ENCODE measurements at regions not wholly inside any gene's neighbourhood (a gene's known extent, or its start where the extent isn't known, plus 50 kb on each side); places are given as distances from the start of the nearest gene placed in this dataset.
"Not testable (repeated sequence)": the region's sequence is repeated elsewhere in the genome, so short reads cannot be mapped to it uniquely, and the experiment has no call there.

DNA sequence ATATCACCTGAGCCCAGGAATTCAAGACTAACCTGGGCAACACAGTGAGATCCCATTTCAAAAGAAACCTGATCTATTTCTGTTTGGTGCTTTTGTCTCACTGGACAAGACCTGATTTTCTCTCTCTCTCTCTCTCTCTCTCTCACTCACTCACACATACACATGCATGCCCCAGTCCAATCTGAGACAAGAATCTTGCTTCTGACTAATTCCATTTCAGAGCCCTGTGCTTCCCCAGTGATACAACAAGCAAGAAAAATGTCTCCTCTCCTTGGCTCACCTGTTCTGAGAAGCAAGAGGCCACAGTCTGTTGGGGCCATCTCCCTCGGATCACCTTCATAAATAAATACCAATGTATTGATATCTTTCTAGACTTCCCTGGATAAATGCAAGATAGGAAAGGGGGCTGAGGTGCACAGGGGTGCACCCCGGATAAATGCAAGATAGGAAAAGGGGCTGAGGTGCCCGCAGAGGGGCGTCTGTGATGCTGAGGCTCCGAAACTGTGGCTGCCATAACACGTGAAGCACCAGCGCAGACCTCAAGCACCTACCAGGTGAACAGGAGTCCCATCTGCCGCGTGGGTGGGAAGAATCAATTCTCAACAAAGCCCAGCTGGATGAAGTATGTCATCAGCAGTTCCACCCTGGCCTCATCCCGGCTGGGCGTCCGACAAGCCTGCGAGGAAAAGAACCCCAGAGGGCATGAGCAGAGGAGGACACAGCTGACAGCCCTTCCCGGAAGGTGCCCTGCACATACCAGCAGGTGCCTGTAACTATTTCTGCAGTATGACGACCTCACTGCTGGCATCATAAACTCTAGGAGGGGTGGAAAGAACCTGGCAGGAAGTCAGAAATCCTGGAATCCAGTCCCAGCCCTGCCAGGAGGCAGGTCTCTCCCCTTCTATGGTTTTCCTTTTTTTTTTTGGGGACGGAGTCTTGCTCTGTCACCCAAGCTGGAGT is 280.0 kb downstream of the GOLGA6L6 start:
- not testable (repeated sequence) for DNase-seq (ENCODE audit: low read depth); H3K4me3 ChIP-seq (replicated peaks; ENCODE audit: low read depth, low read length)

GRCh38 chr15:20260650-20261049 is 280.9 kb downstream of the GOLGA6L6 start:
- DNase-seq (ENCODE audit: low read depth); H3K4me3 ChIP-seq (replicated peaks; ENCODE audit: low read depth, low read length): not testable (repeated sequence)

DNA sequence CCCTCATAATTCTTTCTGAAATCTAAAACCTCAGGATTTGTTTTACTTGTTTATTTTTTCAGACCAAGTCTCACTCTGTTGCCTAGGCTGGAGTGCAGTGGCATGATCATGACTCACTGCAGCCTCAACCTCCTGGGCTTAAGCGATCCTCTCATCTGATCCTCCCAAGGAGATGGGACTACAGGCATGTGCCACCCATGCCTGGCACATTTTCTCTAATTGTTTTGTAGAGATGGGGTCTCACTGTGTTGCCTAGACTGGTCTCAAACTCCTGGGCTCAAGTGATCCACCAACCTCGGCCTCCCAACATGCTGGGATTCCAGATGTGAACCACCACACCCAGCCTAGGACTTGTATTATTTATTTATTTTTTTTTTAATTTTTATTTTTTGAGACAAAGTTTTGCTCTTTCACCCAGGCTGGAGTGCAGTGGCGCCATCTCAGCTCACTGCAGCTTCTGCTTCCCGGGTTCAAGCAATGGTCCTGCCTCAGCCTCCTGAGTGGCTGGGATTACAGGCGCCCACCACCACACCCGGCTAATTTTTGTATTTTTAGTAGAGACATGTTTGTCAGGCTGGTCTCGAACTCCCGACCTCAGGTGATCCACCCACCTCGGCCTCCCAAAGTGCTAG is 281.9 kb downstream of the GOLGA6L6 start:
- not testable (repeated sequence) for H3K4me3 ChIP-seq (replicated peaks; ENCODE audit: low read depth, low read length); DNase-seq (ENCODE audit: low read depth)

GRCh38 chr15:20256394-20256793 is 285.2 kb downstream of the GOLGA6L6 start:
- DNase-seq (ENCODE audit: low read depth); H3K4me3 ChIP-seq (replicated peaks; ENCODE audit: low read depth, low read length): not testable (repeated sequence)

- H3K4me3 ChIP-seq (replicated peaks; ENCODE audit: low read depth, low read length); DNase-seq (ENCODE audit: low read depth): not testable (repeated sequence)
Observed at GRCh38 chr15:20255641-20256040, 286.0 kb downstream of the GOLGA6L6 start.

- not testable (repeated sequence) for DNase-seq (ENCODE audit: low read depth); H3K4me3 ChIP-seq (replicated peaks; ENCODE audit: low read depth, low read length)
Observed at GRCh38 chr15:20253047-20253615, 288.5 kb downstream of the GOLGA6L6 start.

DNA sequence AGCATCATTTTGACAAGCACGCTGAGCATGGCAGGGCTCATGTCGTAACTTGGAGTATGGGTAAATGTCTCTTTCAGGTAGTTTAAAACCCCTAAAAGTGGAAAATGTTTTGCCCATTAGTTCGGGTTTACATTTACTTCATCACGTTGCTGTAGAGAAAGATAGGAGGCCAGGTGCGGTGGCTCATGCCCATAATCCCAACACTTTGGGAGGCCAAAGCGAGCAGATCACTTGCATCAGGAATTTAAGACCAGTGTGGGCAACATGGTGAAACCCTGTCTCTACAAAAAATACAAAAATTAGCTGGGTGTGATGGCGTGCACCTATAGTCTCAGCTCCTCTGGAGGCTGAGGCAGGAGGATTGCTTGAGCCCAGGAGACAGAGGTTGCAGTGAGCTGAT is 289.6 kb downstream of the GOLGA6L6 start:
- not testable (repeated sequence) for H3K4me3 ChIP-seq (replicated peaks; ENCODE audit: low read depth, low read length); DNase-seq (ENCODE audit: low read depth)

- not testable (repeated sequence) for DNase-seq (ENCODE audit: low read depth)
Observed at GRCh38 chr15:20251214-20252005, 290.2 kb downstream of the GOLGA6L6 start.

GRCh38 chr15:20250206-20250605 is 291.4 kb downstream of the GOLGA6L6 start:
- H3K4me3 ChIP-seq (replicated peaks; ENCODE audit: low read depth, low read length); DNase-seq (ENCODE audit: low read depth): not testable (repeated sequence)

More at GRCh38 chr15:20251214-20252005, 290.2 kb downstream of the GOLGA6L6 start:
- not testable (repeated sequence) for H3K4me3 ChIP-seq (replicated peaks; ENCODE audit: low read depth, low read length)

DNA sequence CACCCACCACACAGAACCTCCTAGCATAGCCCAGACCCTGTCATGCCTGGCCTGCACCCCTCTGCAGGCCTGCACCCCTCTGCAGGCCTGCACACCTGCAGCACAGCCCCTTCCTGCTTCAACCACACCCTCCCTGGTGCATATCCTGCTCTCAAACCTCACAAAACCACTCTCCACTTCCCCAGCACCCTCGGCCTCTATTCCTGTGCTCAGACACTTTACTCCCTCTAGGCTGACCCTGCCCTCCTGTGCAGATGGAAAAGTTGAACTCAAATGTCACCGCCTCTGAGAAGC is 292.0 kb downstream of the GOLGA6L6 start:
- not testable (repeated sequence) for DNase-seq (ENCODE audit: low read depth); H3K4me3 ChIP-seq (replicated peaks; ENCODE audit: low read depth, low read length)

DNA sequence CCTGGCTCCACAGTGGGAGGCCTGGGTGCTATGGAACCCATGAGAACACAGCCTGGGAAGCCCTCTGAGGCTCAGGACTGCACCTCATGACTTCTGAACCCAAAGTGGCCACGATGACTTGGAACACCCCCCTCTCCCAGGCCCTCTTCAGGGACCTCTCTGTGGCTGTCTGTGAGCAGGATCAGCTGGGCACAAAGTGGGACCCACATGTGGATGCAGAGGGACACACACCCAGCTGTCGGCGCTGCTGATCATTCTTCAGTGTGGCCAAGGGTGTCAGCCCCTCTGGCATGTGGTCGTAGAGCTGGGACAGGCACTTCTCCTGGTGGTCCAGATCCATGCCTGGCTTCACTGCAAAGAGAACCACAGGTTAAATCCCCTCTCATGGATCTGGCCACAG is 293.2 kb downstream of the GOLGA6L6 start:
- not testable (repeated sequence) for H3K4me3 ChIP-seq (replicated peaks; ENCODE audit: low read depth, low read length); DNase-seq (ENCODE audit: low read depth)

GRCh38 chr15:20247137-20247536 is 294.5 kb downstream of the GOLGA6L6 start:
- not testable (repeated sequence) for DNase-seq (ENCODE audit: low read depth); H3K4me3 ChIP-seq (replicated peaks; ENCODE audit: low read depth, low read length)

- not testable (repeated sequence) for DNase-seq (ENCODE audit: low read depth); H3K4me3 ChIP-seq (replicated peaks; ENCODE audit: low read depth, low read length)
Observed at GRCh38 chr15:20246624-20247023, 295.0 kb downstream of the GOLGA6L6 start.

GRCh38 chr15:20245856-20246255 is 295.7 kb downstream of the GOLGA6L6 start:
- H3K4me3 ChIP-seq (replicated peaks; ENCODE audit: low read depth, low read length); DNase-seq (ENCODE audit: low read depth): not testable (repeated sequence)

GRCh38 chr15:20244792-20245191 is 296.8 kb downstream of the GOLGA6L6 start:
- H3K4me3 ChIP-seq (replicated peaks; ENCODE audit: low read depth, low read length); DNase-seq (ENCODE audit: low read depth): not testable (repeated sequence)

- H3K4me3 ChIP-seq (replicated peaks; ENCODE audit: low read depth, low read length); DNase-seq (ENCODE audit: low read depth): not testable (repeated sequence)
Observed at GRCh38 chr15:20243486-20244240, 297.9 kb downstream of the GOLGA6L6 start.

DNA sequence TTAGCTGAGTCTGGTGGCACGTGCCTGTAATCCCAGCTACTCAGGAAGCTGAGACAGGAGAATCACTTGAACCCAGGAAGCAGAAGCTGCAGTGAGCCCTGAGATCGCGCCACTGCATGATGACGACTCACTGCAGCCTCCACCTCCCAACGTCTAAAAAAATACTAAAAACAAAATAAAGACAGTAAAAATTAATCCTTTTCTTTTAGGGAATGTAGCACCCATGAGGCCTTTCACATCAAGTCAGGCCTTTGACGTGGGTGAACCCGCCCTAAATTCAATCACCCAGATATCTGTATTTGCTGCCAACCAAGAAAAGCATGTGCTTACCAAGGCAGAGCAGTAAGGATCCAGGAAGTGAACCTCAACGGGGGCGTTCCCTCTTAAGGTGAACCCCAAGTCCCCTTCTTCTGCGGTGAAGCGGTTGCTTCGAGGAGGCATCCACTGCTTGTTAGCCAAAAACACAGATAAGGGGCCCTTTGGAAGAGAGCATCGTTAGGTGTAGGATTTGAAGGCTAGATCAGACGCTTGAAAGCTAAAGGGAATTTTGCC is 301.2 kb downstream of the GOLGA6L6 start:
- not testable (repeated sequence) for DNase-seq (ENCODE audit: low read depth)

DNA sequence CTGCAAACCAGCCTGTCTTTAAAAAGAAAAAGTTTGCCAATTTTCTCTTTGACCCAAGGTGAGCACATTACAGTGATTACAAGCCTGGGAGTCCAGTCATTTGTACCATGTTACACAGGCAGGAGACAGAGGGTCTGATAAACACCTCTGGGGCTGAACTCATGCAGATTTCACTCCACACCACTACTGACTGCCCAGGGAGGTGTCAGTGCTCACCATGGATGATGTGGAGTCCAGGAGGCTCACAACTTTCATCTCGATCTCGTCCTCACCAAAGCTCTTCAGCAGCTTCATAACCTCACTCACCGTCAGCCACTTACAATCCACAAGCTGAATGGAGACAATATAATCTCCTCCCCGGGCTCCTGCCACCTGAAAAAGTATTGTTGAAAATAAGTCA is 302.4 kb downstream of the GOLGA6L6 start:
- not testable (repeated sequence) for DNase-seq (ENCODE audit: low read depth); H3K4me3 ChIP-seq (replicated peaks; ENCODE audit: low read depth, low read length)

More for the DNA sequence above, 301.2 kb downstream of the GOLGA6L6 start:
- not testable (repeated sequence) for H3K4me3 ChIP-seq (replicated peaks; ENCODE audit: low read depth, low read length)
